HFFc6 (cell line): ENCODE measurements at regions not wholly inside any gene's neighbourhood (a gene's known extent, or its start where the extent isn't known, plus 50 kb on each side); places are given as distances from the start of the nearest gene placed in this dataset.

Source experiments
- DNase-seq: peaks from one replicate; pipeline ENCODE4 v3.0.0-alpha.2; 2018
- H3K27ac Mint-ChIP-seq: 2 replicates; pipeline ENCODE4 v1.8.0; 2020; ENCODE audit warnings: mild to moderate bottlenecking, mixed read lengths
- H3K27me3 Mint-ChIP-seq: 2 replicates; pipeline ENCODE4 v1.8.0; 2021; ENCODE audit warnings: mild to moderate bottlenecking, moderate library complexity, mixed read lengths; ENCODE audit not compliant: insufficient read depth
- H3K36me3 Mint-ChIP-seq: 2 replicates; pipeline ENCODE4 v1.8.0; 2021; ENCODE audit warnings: low read depth, mixed read lengths
- H3K4me1 Mint-ChIP-seq: 2 replicates; pipeline ENCODE4 v1.8.0; 2020; ENCODE audit warnings: low read depth, mixed read lengths
- H3K4me3 Mint-ChIP-seq: 2 replicates; pipeline ENCODE4 v1.8.0; 2020; ENCODE audit warnings: mild to moderate bottlenecking, moderate library complexity, mixed read lengths
- H3K9me3 Mint-ChIP-seq: 2 replicates; pipeline ENCODE4 v1.8.0; 2020; ENCODE audit warnings: mild to moderate bottlenecking, mixed read lengths
- TF ChIP-seq, protein P1 (sequence below): fragments of 200-600 bp; sonication (generic); IDR thresholded peaks from 2 replicates; pipeline ENCODE4 v1.5.0; 2021; ENCODE audit warnings: antibody characterized with exemption, mild to moderate bottlenecking

DNA sequence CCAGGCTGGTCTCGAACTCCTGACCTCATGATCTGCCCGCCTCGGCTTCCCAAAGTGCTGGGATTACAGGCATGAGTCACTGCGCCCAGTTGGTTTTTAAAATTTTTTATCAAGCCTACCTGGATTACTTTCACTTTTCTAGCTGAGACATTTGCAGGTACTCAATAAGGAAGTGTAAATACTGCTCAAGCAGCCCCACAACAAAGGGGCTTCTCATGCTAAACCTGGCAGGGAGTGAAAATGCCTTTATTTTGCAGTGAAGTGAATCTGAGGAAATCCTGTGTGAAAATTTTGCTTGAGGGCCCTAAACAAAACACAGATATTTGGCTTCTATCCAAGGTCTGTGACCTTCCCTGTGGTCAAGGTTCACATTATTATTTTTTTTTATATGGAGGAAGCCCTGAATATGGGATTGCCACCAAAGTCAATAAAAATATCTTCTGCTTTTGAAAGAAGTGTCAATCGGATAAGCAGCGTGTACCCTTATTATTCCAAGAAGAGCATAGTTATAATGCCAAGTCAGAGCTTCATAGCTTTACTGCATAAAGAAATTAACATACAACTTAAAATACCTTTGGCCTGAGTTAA, 481.0 kb downstream of the SH2D1A start:
- no peak for DNase-seq

DNA sequence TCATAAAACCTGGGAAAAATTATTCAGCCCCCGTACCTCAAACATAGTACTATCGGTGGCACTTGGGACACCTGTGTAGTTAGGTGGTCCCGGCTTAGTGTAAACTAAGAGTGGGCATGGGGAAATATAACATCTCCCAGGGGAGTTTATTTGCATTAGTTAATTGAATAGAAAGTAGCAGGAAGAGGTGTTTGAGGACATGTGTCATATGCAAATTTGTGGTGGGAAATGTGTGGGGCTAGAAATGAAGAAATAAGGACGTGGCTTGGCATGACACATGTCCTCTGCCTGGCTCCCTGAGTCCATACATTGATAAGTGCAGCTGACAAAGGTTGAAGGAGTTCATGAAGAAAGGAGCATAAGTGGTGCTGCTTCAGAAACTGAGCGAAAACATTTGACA, 483.6 kb downstream of the SH2D1A start:
- TF ChIP-seq, protein P1, sequence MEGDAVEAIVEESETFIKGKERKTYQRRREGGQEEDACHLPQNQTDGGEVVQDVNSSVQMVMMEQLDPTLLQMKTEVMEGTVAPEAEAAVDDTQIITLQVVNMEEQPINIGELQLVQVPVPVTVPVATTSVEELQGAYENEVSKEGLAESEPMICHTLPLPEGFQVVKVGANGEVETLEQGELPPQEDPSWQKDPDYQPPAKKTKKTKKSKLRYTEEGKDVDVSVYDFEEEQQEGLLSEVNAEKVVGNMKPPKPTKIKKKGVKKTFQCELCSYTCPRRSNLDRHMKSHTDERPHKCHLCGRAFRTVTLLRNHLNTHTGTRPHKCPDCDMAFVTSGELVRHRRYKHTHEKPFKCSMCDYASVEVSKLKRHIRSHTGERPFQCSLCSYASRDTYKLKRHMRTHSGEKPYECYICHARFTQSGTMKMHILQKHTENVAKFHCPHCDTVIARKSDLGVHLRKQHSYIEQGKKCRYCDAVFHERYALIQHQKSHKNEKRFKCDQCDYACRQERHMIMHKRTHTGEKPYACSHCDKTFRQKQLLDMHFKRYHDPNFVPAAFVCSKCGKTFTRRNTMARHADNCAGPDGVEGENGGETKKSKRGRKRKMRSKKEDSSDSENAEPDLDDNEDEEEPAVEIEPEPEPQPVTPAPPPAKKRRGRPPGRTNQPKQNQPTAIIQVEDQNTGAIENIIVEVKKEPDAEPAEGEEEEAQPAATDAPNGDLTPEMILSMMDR: no peak
- Mint-ChIP-seq H3K4me3 (no peak overlapping the region), H3K9me3 (no peaks in the 10 kb centered on the region; the same call in 1 of the 2 replicates), H3K27ac (no peak overlapping the region), H3K36me3 (no peaks in the 10 kb centered on the region), H3K27me3 (no peaks in the 10 kb centered on the region), H3K4me1 (no peaks in the 10 kb centered on the region)
- no peak for DNase-seq

More for the DNA sequence above, 481.0 kb downstream of the SH2D1A start:
- Mint-ChIP-seq H3K4me1 (no peaks in the 10 kb centered on the region), H3K4me3 (no peak overlapping the region), H3K9me3 (no peaks in the 10 kb centered on the region; the same call in 1 of the 2 replicates), H3K36me3 (no peaks in the 10 kb centered on the region), H3K27me3 (no peaks in the 10 kb centered on the region), H3K27ac (no peak overlapping the region)
- TF ChIP-seq, protein P1: no peak

DNA sequence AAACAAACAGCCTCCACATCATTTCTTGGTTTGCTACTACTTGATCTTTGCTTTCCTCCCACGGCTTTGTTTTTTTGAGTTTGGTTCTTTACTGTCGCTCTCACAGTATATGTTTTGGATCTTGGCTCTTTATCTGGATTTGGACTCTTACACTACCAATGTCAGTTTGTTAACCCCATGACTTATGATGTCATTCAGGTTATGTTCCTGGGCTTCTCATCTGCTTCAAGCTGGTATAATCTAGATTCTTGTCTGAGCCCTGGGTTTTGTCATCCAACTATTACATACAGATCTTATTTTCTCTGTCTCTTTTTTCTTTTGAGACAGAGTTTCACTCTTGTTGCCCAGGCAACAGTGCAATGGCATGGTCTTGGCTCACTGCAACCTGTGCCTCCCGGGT, 482.9 kb upstream of the TEX13C start:
- no peaks in the 10 kb centered on the region for H3K9me3 Mint-ChIP-seq
- H3K4me3 Mint-ChIP-seq: no peak overlapping the region
- no peaks in the 10 kb centered on the region for H3K36me3 Mint-ChIP-seq
- no peak overlapping the region for H3K27ac Mint-ChIP-seq
- H3K27me3 Mint-ChIP-seq: no peaks in the 10 kb centered on the region
- H3K4me1 Mint-ChIP-seq: no peaks in the 10 kb centered on the region
- TF ChIP-seq, protein P1: no peak
- no peak for DNase-seq

DNA sequence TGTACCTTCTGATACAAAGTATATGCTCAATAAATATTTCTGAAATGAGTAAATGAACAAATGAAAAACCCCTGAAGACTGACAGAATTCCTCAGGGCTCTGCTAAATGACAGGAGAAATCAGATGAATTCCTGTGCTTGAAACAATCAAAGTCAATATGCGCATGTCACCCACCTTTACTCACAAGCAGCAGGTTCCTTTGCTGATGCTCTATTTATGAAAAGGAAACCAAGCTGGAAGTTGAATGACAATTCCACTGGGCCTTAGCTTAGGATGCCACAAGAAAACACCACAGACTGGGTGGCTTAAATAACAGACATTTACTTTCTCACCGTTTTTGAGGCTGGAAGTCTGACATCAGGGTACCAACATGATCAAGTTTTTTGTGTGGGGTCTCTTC, 477.5 kb upstream of the TEX13C start:
- Mint-ChIP-seq H3K27ac (no peak overlapping the region), H3K36me3 (no peaks in the 10 kb centered on the region), H3K4me1 (no peaks in the 10 kb centered on the region)

GRCh38 chrX:124860736-124861135, 458.9 kb upstream of the TEX13C start:
- peaks cover 10% of the 10 kb centered on the region for H3K9me3 Mint-ChIP-seq
- TF ChIP-seq, protein P1: no peak
- no peaks in the 10 kb centered on the region for H3K36me3 Mint-ChIP-seq
- no peaks in the 10 kb centered on the region for H3K4me1 Mint-ChIP-seq
- no peak overlapping the region for H3K4me3 Mint-ChIP-seq
- DNase-seq: no peak
- H3K27me3 Mint-ChIP-seq: no peaks in the 10 kb centered on the region; the same call in 1 of the 2 replicates
- no peak overlapping the region for H3K27ac Mint-ChIP-seq

More for the DNA sequence above, 477.5 kb upstream of the TEX13C start:
- TF ChIP-seq, protein P1: no peak
- DNase-seq: no peak
- Mint-ChIP-seq H3K9me3 (no peaks in the 10 kb centered on the region), H3K4me3 (no peak overlapping the region), H3K27me3 (no peaks in the 10 kb centered on the region)
